ENCODE measurements at regions not wholly inside any gene's neighbourhood (a gene's known extent, or its start where the extent isn't known, plus 50 kb on each side); places are given as distances from the start of the nearest gene placed in this dataset.
"Not testable (repeated sequence)": the region's sequence is repeated elsewhere in the genome, so short reads cannot be mapped to it uniquely, and the experiment has no call there.

- Mint-ChIP-seq H3K4me1 (ENCODE audit: low read depth) (no peaks in the 10 kb centered on the region), H3K36me3 (ENCODE audit: low read depth) (no peaks in the 10 kb centered on the region), H3K9me3 (peaks cover 17% of the 10 kb centered on the region), H3K4me3 (no peak overlapping the region), H3K27me3 (ENCODE audit: low read depth) (no peaks in the 10 kb centered on the region), H3K27ac (no peak overlapping the region)
Observed at GRCh38 chr4:186775902-186776301, 52.2 kb upstream of the FAT1 start.

GRCh38 chr4:186778134-186778533, 54.5 kb upstream of the FAT1 start:
- Mint-ChIP-seq H3K4me3 (no peak overlapping the region), H3K27me3 (ENCODE audit: low read depth) (no peaks in the 10 kb centered on the region), H3K36me3 (ENCODE audit: low read depth) (no peaks in the 10 kb centered on the region), H3K4me1 (ENCODE audit: low read depth) (no peaks in the 10 kb centered on the region), H3K27ac (no peak overlapping the region), H3K9me3 (peaks cover 17% of the 10 kb centered on the region)

- H3K4me3 Mint-ChIP-seq = no peak overlapping the region
- H3K36me3 Mint-ChIP-seq (ENCODE audit: low read depth) = no peaks in the 10 kb centered on the region
- no peak overlapping the region for H3K27ac Mint-ChIP-seq
- H3K27me3 Mint-ChIP-seq (ENCODE audit: low read depth) = no peaks in the 10 kb centered on the region
- peaks cover 17% of the 10 kb centered on the region for H3K9me3 Mint-ChIP-seq
- H3K4me1 Mint-ChIP-seq (ENCODE audit: low read depth) = no peaks in the 10 kb centered on the region
Observed at GRCh38 chr4:186780291-186781031, 56.8 kb upstream of the FAT1 start.

- no peak overlapping the region for H3K4me3 Mint-ChIP-seq
- no peaks in the 10 kb centered on the region for H3K27me3 Mint-ChIP-seq (ENCODE audit: low read depth)
- H3K36me3 Mint-ChIP-seq (ENCODE audit: low read depth) = no peaks in the 10 kb centered on the region
- H3K27ac Mint-ChIP-seq = no peak overlapping the region
- H3K4me1 Mint-ChIP-seq (ENCODE audit: low read depth) = no peaks in the 10 kb centered on the region
- peaks cover 13% of the 10 kb centered on the region for H3K9me3 Mint-ChIP-seq
Observed at GRCh38 chr4:186781032-186781917, 57.6 kb upstream of the FAT1 start.

GRCh38 chr4:186782302-186782701, 58.6 kb upstream of the FAT1 start:
- Mint-ChIP-seq H3K4me3 (no peak overlapping the region), H3K27ac (no peak overlapping the region), H3K36me3 (ENCODE audit: low read depth) (no peaks in the 10 kb centered on the region), H3K27me3 (ENCODE audit: low read depth) (no peaks in the 10 kb centered on the region), H3K4me1 (ENCODE audit: low read depth) (no peaks in the 10 kb centered on the region), H3K9me3 (peaks cover 13% of the 10 kb centered on the region)

- no peaks in the 10 kb centered on the region for H3K36me3 Mint-ChIP-seq (ENCODE audit: low read depth)
- no peaks in the 10 kb centered on the region for H3K27me3 Mint-ChIP-seq (ENCODE audit: low read depth)
- no peak overlapping the region for H3K4me3 Mint-ChIP-seq
- no peak overlapping the region for H3K27ac Mint-ChIP-seq
- H3K4me1 Mint-ChIP-seq (ENCODE audit: low read depth) = no peaks in the 10 kb centered on the region
- no peaks in the 10 kb centered on the region for H3K9me3 Mint-ChIP-seq
Observed at GRCh38 chr4:186787536-186787935, 63.9 kb upstream of the FAT1 start.

- Mint-ChIP-seq H3K36me3 (ENCODE audit: low read depth) (no peaks in the 10 kb centered on the region), H3K27me3 (ENCODE audit: low read depth) (no peaks in the 10 kb centered on the region), H3K27ac (no peak overlapping the region), H3K4me1 (ENCODE audit: low read depth) (no peaks in the 10 kb centered on the region), H3K4me3 (no peak overlapping the region), H3K9me3 (no peaks in the 10 kb centered on the region)
Observed at GRCh38 chr4:186789651-186790050, 66.0 kb upstream of the FAT1 start.

GRCh38 chr4:186790630-186791029, 67.0 kb upstream of the FAT1 start:
- Mint-ChIP-seq H3K4me3 (no peak overlapping the region), H3K27ac (no peak overlapping the region), H3K9me3 (peaks cover 4% of the 10 kb centered on the region), H3K27me3 (ENCODE audit: low read depth) (no peaks in the 10 kb centered on the region), H3K4me1 (ENCODE audit: low read depth) (no peaks in the 10 kb centered on the region), H3K36me3 (ENCODE audit: low read depth) (no peaks in the 10 kb centered on the region)

- H3K36me3 Mint-ChIP-seq (ENCODE audit: low read depth) = no peaks in the 10 kb centered on the region
- no peak overlapping the region for H3K4me3 Mint-ChIP-seq
- H3K27me3 Mint-ChIP-seq (ENCODE audit: low read depth) = no peaks in the 10 kb centered on the region
- peaks cover 7% of the 10 kb centered on the region for H3K9me3 Mint-ChIP-seq
- H3K27ac Mint-ChIP-seq = no peak overlapping the region
- H3K4me1 Mint-ChIP-seq (ENCODE audit: low read depth) = no peaks in the 10 kb centered on the region
Observed at GRCh38 chr4:186792728-186793366, 69.2 kb upstream of the FAT1 start.

GRCh38 chr4:186798951-186799659, 75.4 kb upstream of the FAT1 start:
- H3K4me3 Mint-ChIP-seq = no peak overlapping the region
- peaks cover 7% of the 10 kb centered on the region for H3K9me3 Mint-ChIP-seq
- H3K27me3 Mint-ChIP-seq (ENCODE audit: low read depth) = no peaks in the 10 kb centered on the region
- no peaks in the 10 kb centered on the region for H3K36me3 Mint-ChIP-seq (ENCODE audit: low read depth)
- H3K4me1 Mint-ChIP-seq (ENCODE audit: low read depth) = no peaks in the 10 kb centered on the region
- no peak overlapping the region for H3K27ac Mint-ChIP-seq

GRCh38 chr4:186805020-186805820, 81.6 kb upstream of the FAT1 start:
- Mint-ChIP-seq H3K4me1 (ENCODE audit: low read depth) (no peaks in the 10 kb centered on the region), H3K36me3 (ENCODE audit: low read depth) (no peaks in the 10 kb centered on the region), H3K27me3 (ENCODE audit: low read depth) (no peaks in the 10 kb centered on the region), H3K27ac (no peak overlapping the region), H3K9me3 (no peaks in the 10 kb centered on the region), H3K4me3 (no peak overlapping the region)

GRCh38 chr4:186805917-186806316, 82.3 kb upstream of the FAT1 start:
- not testable (repeated sequence) for H3K27me3 Mint-ChIP-seq (ENCODE audit: low read depth)

GRCh38 chr4:186806679-186807421, 83.2 kb upstream of the FAT1 start:
- Mint-ChIP-seq H3K36me3 (ENCODE audit: low read depth) (no peaks in the 10 kb centered on the region), H3K27me3 (ENCODE audit: low read depth) (no peaks in the 10 kb centered on the region), H3K4me3 (no peak overlapping the region), H3K4me1 (ENCODE audit: low read depth) (no peaks in the 10 kb centered on the region), H3K9me3 (no peaks in the 10 kb centered on the region), H3K27ac (no peak overlapping the region)

More at GRCh38 chr4:186805917-186806316, 82.3 kb upstream of the FAT1 start:
- not testable (repeated sequence) for H3K27ac Mint-ChIP-seq; H3K4me3 Mint-ChIP-seq; H3K9me3 Mint-ChIP-seq; H3K4me1 Mint-ChIP-seq (ENCODE audit: low read depth); H3K36me3 Mint-ChIP-seq (ENCODE audit: low read depth)

Data from T-helper 1 cell treated with Interleukin-12 subunit alpha and Interleukin-12 subunit beta and Interleukin-4 antibody, amounts not matched to agents 30 μg/mL and 1 μg/mL, for 36 hours (primary cell).